Karpas-422 (cell line): ENCODE measurements at regions not wholly inside any gene's neighbourhood (a gene's known extent, or its start where the extent isn't known, plus 50 kb on each side); places are given as distances from the start of the nearest gene placed in this dataset.

Experiments used
- DNase-seq: peaks from one replicate; pipeline ENCODE4 v3.0.0-alpha.2; 2015
- H2AFZ ChIP-seq: fragments of 200-600 bp; sonication (generic); 2 replicates; pipeline ENCODE4 v1.6.1; 2014; ENCODE audit warnings: antibody characterized with exemption, low read length, mixed read lengths
- H3K27ac ChIP-seq: fragments of 200-600 bp; sonication (generic); 2 replicates; pipeline ENCODE4 v1.5.1; 2014; ENCODE audit warnings: mild to moderate bottlenecking, low read length, moderate library complexity
- H3K27me3 ChIP-seq: fragments of 200-600 bp; sonication (generic); 2 replicates; pipeline ENCODE4 v1.6.1; 2014; ENCODE audit warnings: low read length, mixed read lengths
- H3K36me3 ChIP-seq: fragments of 200-600 bp; sonication (generic); 2 replicates; pipeline ENCODE4 v1.6.1; 2014; ENCODE audit warnings: low read length, mixed read lengths; ENCODE audit not compliant: insufficient read depth
- H3K4me1 ChIP-seq: fragments of 200-600 bp; sonication (generic); 2 replicates; pipeline ENCODE4 v1.6.1; 2014; ENCODE audit warnings: mild to moderate bottlenecking, low read length, mixed read lengths
- H3K4me2 ChIP-seq: fragments of 200-600 bp; sonication (generic); 2 replicates; pipeline ENCODE4 v1.6.1; 2014; ENCODE audit warnings: low read length, low read depth, mild to moderate bottlenecking; ENCODE audit not compliant: poor library complexity, severe bottlenecking
- H3K4me3 ChIP-seq: fragments of 200-600 bp; sonication (generic); 2 replicates; pipeline ENCODE4 v1.5.1; 2014; ENCODE audit warnings: mild to moderate bottlenecking, antibody characterized with exemption, low read length, mixed read lengths
- H3K79me2 ChIP-seq: fragments of 200-600 bp; sonication (generic); 2 replicates; pipeline ENCODE4 v1.6.1; 2014; ENCODE audit warnings: mild to moderate bottlenecking, low read length, mixed read lengths
- H3K9ac ChIP-seq: fragments of 200-600 bp; sonication (generic); 2 replicates; pipeline ENCODE4 v1.6.0; 2014; ENCODE audit warnings: low read length
- H3K9me2 ChIP-seq: fragments of 200-600 bp; sonication (generic), shearing (Covaris generic); replicated peaks from 2 replicates; pipeline ENCODE4 v1.6.0; 2014; ENCODE audit warnings: mild to moderate bottlenecking, low read length, moderate library complexity; ENCODE audit not compliant: insufficient read depth
- H3K9me3 ChIP-seq: fragments of 300-700, 200-600 bp; sonication (generic); 2 replicates; pipeline ENCODE4 v1.6.1; 2014; ENCODE audit warnings: low read length, mixed read lengths
- H4K20me1 ChIP-seq: fragments of 200-600 bp; sonication (generic); 2 replicates; pipeline ENCODE4 v1.6.1; 2014; ENCODE audit warnings: mild to moderate bottlenecking, antibody characterized with exemption, low read length, low read depth; ENCODE audit not compliant: insufficient read depth

- no peak overlapping the region for H3K4me3 ChIP-seq
- H3K79me2 ChIP-seq = no peaks in the 10 kb centered on the region
- H3K27me3 ChIP-seq = no peaks in the 10 kb centered on the region
- no peak overlapping the region for H2AFZ ChIP-seq
- H3K9me2 ChIP-seq = no peaks in the 10 kb centered on the region
- no peaks in the 10 kb centered on the region for H3K9me3 ChIP-seq
- no peaks in the 10 kb centered on the region for H3K4me1 ChIP-seq
- H3K36me3 ChIP-seq = no peaks in the 10 kb centered on the region
- H3K27ac ChIP-seq = no peak overlapping the region
- DNase-seq = no peak
- no peak overlapping the region for H3K9ac ChIP-seq
- no peak overlapping the region for H3K4me2 ChIP-seq
- no peaks in the 10 kb centered on the region for H4K20me1 ChIP-seq
Measured at GRCh38 chr2:5484868-5485267, 207.3 kb upstream of the SOX11 start.

GRCh38 chr2:5491523-5491922 is 200.7 kb upstream of the SOX11 start:
- Histone ChIP-seq H3K4me2 (no peak overlapping the region), H4K20me1 (no peaks in the 10 kb centered on the region), H3K4me1 (no peaks in the 10 kb centered on the region), H2AFZ (no peak overlapping the region), H3K9me3 (no peaks in the 10 kb centered on the region), H3K4me3 (no peak overlapping the region), H3K79me2 (no peaks in the 10 kb centered on the region), H3K27me3 (no peaks in the 10 kb centered on the region), H3K9ac (no peak overlapping the region), H3K9me2 (no peaks in the 10 kb centered on the region), H3K36me3 (no peaks in the 10 kb centered on the region), H3K27ac (no peak overlapping the region)
- DNase-seq = no peak

GRCh38 chr2:5493256-5493655 is 198.9 kb upstream of the SOX11 start:
- DNase-seq = no peak
- H3K9ac ChIP-seq = no peak overlapping the region
- H4K20me1 ChIP-seq = no peaks in the 10 kb centered on the region
- H2AFZ ChIP-seq = no peak overlapping the region
- H3K4me3 ChIP-seq = no peak overlapping the region
- H3K9me2 ChIP-seq = no peaks in the 10 kb centered on the region
- H3K9me3 ChIP-seq = no peaks in the 10 kb centered on the region
- no peak overlapping the region for H3K4me2 ChIP-seq
- no peak overlapping the region for H3K27ac ChIP-seq
- no peaks in the 10 kb centered on the region for H3K79me2 ChIP-seq
- no peaks in the 10 kb centered on the region for H3K4me1 ChIP-seq
- H3K36me3 ChIP-seq = no peaks in the 10 kb centered on the region
- H3K27me3 ChIP-seq = no peaks in the 10 kb centered on the region

GRCh38 chr2:5494212-5494611 is 198.0 kb upstream of the SOX11 start:
- Histone ChIP-seq H2AFZ (no peak overlapping the region), H3K9ac (no peak overlapping the region), H3K27ac (no peak overlapping the region), H3K4me1 (no peaks in the 10 kb centered on the region), H3K9me3 (no peaks in the 10 kb centered on the region), H3K4me3 (no peak overlapping the region), H3K9me2 (no peaks in the 10 kb centered on the region), H3K36me3 (no peaks in the 10 kb centered on the region), H3K27me3 (no peaks in the 10 kb centered on the region), H3K4me2 (no peak overlapping the region), H4K20me1 (no peaks in the 10 kb centered on the region), H3K79me2 (no peaks in the 10 kb centered on the region)
- DNase-seq = no peak

- H3K9me2 ChIP-seq = no peaks in the 10 kb centered on the region
- no peaks in the 10 kb centered on the region for H3K9me3 ChIP-seq
- H3K9ac ChIP-seq = no peak overlapping the region
- H4K20me1 ChIP-seq = no peaks in the 10 kb centered on the region
- no peak overlapping the region for H3K4me2 ChIP-seq
- H2AFZ ChIP-seq = no peak overlapping the region
- no peaks in the 10 kb centered on the region for H3K79me2 ChIP-seq
- DNase-seq = no peak
- H3K27me3 ChIP-seq = no peaks in the 10 kb centered on the region
- no peaks in the 10 kb centered on the region for H3K36me3 ChIP-seq
- H3K27ac ChIP-seq = no peak overlapping the region
- no peak overlapping the region for H3K4me3 ChIP-seq
- no peaks in the 10 kb centered on the region for H3K4me1 ChIP-seq
Measured at GRCh38 chr2:5495586-5495985, 196.6 kb upstream of the SOX11 start.

- Histone ChIP-seq H3K9me3 (no peaks in the 10 kb centered on the region), H3K4me1 (no peaks in the 10 kb centered on the region), H3K4me2 (no peak overlapping the region), H3K27ac (no peak overlapping the region), H3K9ac (no peak overlapping the region), H3K27me3 (no peaks in the 10 kb centered on the region), H3K36me3 (no peaks in the 10 kb centered on the region), H3K79me2 (no peaks in the 10 kb centered on the region), H3K4me3 (no peak overlapping the region), H4K20me1 (no peaks in the 10 kb centered on the region), H3K9me2 (no peaks in the 10 kb centered on the region), H2AFZ (no peak overlapping the region)
- DNase-seq = no peak
Measured at GRCh38 chr2:5497874-5498273, 194.3 kb upstream of the SOX11 start.

- Histone ChIP-seq H3K4me3 (no peak overlapping the region), H3K27me3 (no peaks in the 10 kb centered on the region), H3K9me2 (no peaks in the 10 kb centered on the region), H3K9ac (no peak overlapping the region), H3K27ac (no peak overlapping the region), H4K20me1 (no peaks in the 10 kb centered on the region), H3K4me2 (no peak overlapping the region), H3K9me3 (no peaks in the 10 kb centered on the region), H3K79me2 (no peaks in the 10 kb centered on the region), H3K36me3 (no peaks in the 10 kb centered on the region), H2AFZ (no peak overlapping the region), H3K4me1 (no peaks in the 10 kb centered on the region)
- no peak for DNase-seq
Measured at GRCh38 chr2:5501807-5502206, 190.4 kb upstream of the SOX11 start.

- DNase-seq = no peak
- no peak overlapping the region for H3K4me2 ChIP-seq
Measured at GRCh38 chr2:5502385-5502784, 189.8 kb upstream of the SOX11 start.

GRCh38 chr2:5504756-5505155 is 187.4 kb upstream of the SOX11 start:
- H3K27ac ChIP-seq = no peak overlapping the region
- no peaks in the 10 kb centered on the region for H3K79me2 ChIP-seq
- H4K20me1 ChIP-seq = no peaks in the 10 kb centered on the region
- no peak overlapping the region for H2AFZ ChIP-seq
- H3K4me1 ChIP-seq = no peaks in the 10 kb centered on the region
- no peaks in the 10 kb centered on the region for H3K27me3 ChIP-seq
- no peaks in the 10 kb centered on the region for H3K9me2 ChIP-seq
- no peaks in the 10 kb centered on the region for H3K9me3 ChIP-seq
- no peaks in the 10 kb centered on the region for H3K36me3 ChIP-seq
- H3K4me2 ChIP-seq = no peak overlapping the region
- no peak for DNase-seq
- H3K9ac ChIP-seq = no peak overlapping the region
- no peak overlapping the region for H3K4me3 ChIP-seq

More at GRCh38 chr2:5502385-5502784, 189.8 kb upstream of the SOX11 start:
- Histone ChIP-seq H3K9me2 (no peaks in the 10 kb centered on the region), H3K9me3 (no peaks in the 10 kb centered on the region), H3K4me3 (no peak overlapping the region), H3K27me3 (no peaks in the 10 kb centered on the region), H3K27ac (no peak overlapping the region), H2AFZ (no peak overlapping the region), H3K36me3 (no peaks in the 10 kb centered on the region), H4K20me1 (no peaks in the 10 kb centered on the region), H3K9ac (no peak overlapping the region), H3K79me2 (no peaks in the 10 kb centered on the region), H3K4me1 (no peaks in the 10 kb centered on the region)
